Ovary (tissue), 7 donors: ENCODE measurements at regions not wholly inside any gene's neighbourhood (a gene's known extent, or its start where the extent isn't known, plus 50 kb on each side); places are given as distances from the start of the nearest gene placed in this dataset.

Experiments
- DNase-seq, 5 donors: peaks; one replicate each; pipeline ENCODE4 v3.0.0-alpha.2; 2019 to 2020
- H3K27ac ChIP-seq, 2 donors: fragments of 200-600 bp; one replicate each; pipeline versions ENCODE4 v1.5.1 to v1.8.0; 2019 to 2022
- H3K27me3 ChIP-seq: fragments of 200-600 bp; one replicate; pipeline ENCODE4 v1.8.0; 2022
- H3K36me3 ChIP-seq: fragments of 200-600 bp; sonication (generic); one replicate; pipeline ENCODE4 v1.5.1; 2019
- H3K4me1 ChIP-seq: one replicate; pipeline ENCODE4 v1.8.1; 2013; ENCODE audit warnings: mild to moderate bottlenecking, moderate library complexity; ENCODE audit not compliant: insufficient read depth
- H3K4me3 ChIP-seq: fragments of 200-600 bp; sonication (generic); one replicate; pipeline ENCODE4 v1.5.1; 2017
- H3K9me3 ChIP-seq, 2 donors: fragments of 200-600 bp in 1 of 2; sonication (generic) in 1 of 2; one replicate each; pipeline versions ENCODE4 v1.5.1 to v1.8.1; 2013 to 2019; ENCODE audit warnings: mild to moderate bottlenecking in 1 of 2, moderate library complexity in 1 of 2
- CTCF ChIP-seq, 3 donors: fragments of 450-650 bp in 2 of 3; fragments of 200-600 bp in 1 of 3; IDR thresholded peaks; one replicate each; pipeline versions ENCODE4 v1.5.1 to v1.8.0; 2016 to 2022; ENCODE audit warnings: antibody characterized with exemption in 3 of 3, mild to moderate bottlenecking in 1 of 3
- EP300 ChIP-seq: sonication (generic); formaldehyde crosslinking; IDR thresholded peaks from one replicate; pipeline ENCODE4 v1.6.1; 2017; ENCODE audit warnings: antibody characterized with exemption
- POLR2A ChIP-seq: fragments of 450-650 bp; IDR thresholded peaks from one replicate; pipeline ENCODE4 v1.6.1; 2017; ENCODE audit warnings: antibody characterized with exemption, mild to moderate bottlenecking, moderate library complexity
- WGBS, 3 donors: extraction: QIAGEN DNeasy Blood & Tissue Kit in 1 of 3; methylation state at CpG; one replicate each; pipeline versions ENCODE4 v1.1.5 to v1.1.7; 2013 to 2017; 5-methylcytosine and 5-hydroxymethylcytosine counted together
- intact Hi-C, 4 donors: fragments of 100-400 bp; cut with DNase I; formaldehyde crosslinking; loops; one replicate each; pipeline versions ENCODE4 v1.11.0 to v1.15.1; 2022 to 2023
- donor health status: DM: no; HTN: no; CAD: no; lungs with moderate emphysema.
- donor health status: DM: no; HTN: no; CAD: no.
- donor health status: Bipolar disorder and iron deficiency.
- donor health status: DM: no; HTN: no; CAD: no.
- donor health status: DM: yes; HTN: yes; CAD: no.

GRCh38 chr18:6629635-6630140, 99.8 kb upstream of the ARHGAP28 start:
- TF ChIP-seq CTCF (IDR thresholded peaks at IDR 0.05), result no peak
- Histone ChIP-seq H3K36me3 (no peaks in the 10 kb centered on the region), H3K27me3 (no peaks in the 10 kb centered on the region), H3K27ac (peak overlapping the region in 1 of 2 donors; percentile 18), H3K9me3 (no peaks in the 10 kb centered on the region), H3K4me1 (peaks cover 17% of the 10 kb centered on the region), H3K4me3 (no peak overlapping the region)
- no peak for DNase-seq
- WGBS, 3 donors, result 78 to 84% (median 80%) methylated on average over 5 of the region's 5 CpGs
- intact Hi-C loops, result loop anchor here in 2 of 4 donors (10.0 kb wide), 2 partner anchors 95 to 105 kb away; partner anchors contain the start of gene ARHGAP28 (in 1 of the 2)

GRCh38 chr18:6633310-6633709, 96.2 kb upstream of the ARHGAP28 start:
- TF ChIP-seq POLR2A (no peak), EP300 (no peak), CTCF (IDR thresholded peaks at IDR 0.05) (no peak)
- 8 to 18% (median 17%) methylated on average over 3 of the region's 3 CpGs for WGBS, 3 donors
- H3K4me3 ChIP-seq, result no peak overlapping the region
- H3K9me3 ChIP-seq, result no peaks in the 10 kb centered on the region
- H3K4me1 ChIP-seq, result peaks cover 5% of the 10 kb centered on the region
- no peak for DNase-seq
- intact Hi-C loops, result no loop called here
- no peaks in the 10 kb centered on the region for H3K27me3 ChIP-seq
- H3K27ac ChIP-seq, result no peak overlapping the region
- H3K36me3 ChIP-seq, result no peaks in the 10 kb centered on the region

GRCh38 chr18:6636091-6636490, 93.4 kb upstream of the ARHGAP28 start:
- Histone ChIP-seq H3K27ac (no peak overlapping the region), H3K36me3 (no peaks in the 10 kb centered on the region), H3K4me3 (no peak overlapping the region), H3K4me1 (peaks cover 5% of the 10 kb centered on the region), H3K27me3 (no peaks in the 10 kb centered on the region), H3K9me3 (no peaks in the 10 kb centered on the region)
- TF ChIP-seq POLR2A, result no peak
- no peak for TF ChIP-seq CTCF (IDR thresholded peaks at IDR 0.05)
- TF ChIP-seq EP300, result no peak
- intact Hi-C loops, result loop anchor here in 1 of 4 donors (5.0 kb wide), 1 partner anchor 1291 kb away; no protein-coding TSS in a partner anchor
- 91 to 98% (median 94%) methylated on average over 1 of the region's 1 CpG for WGBS, 3 donors
- DNase-seq, result no peak

GRCh38 chr18:6638447-6638846, 91.1 kb upstream of the ARHGAP28 start:
- intact Hi-C loops, result loop anchor here in 1 of 4 donors (5.0 kb wide), 1 partner anchor 1289 kb away; no protein-coding TSS in a partner anchor
- no peak for DNase-seq
- H3K9me3 ChIP-seq, result no peaks in the 10 kb centered on the region
- H3K36me3 ChIP-seq, result no peaks in the 10 kb centered on the region
- no peaks in the 10 kb centered on the region for H3K27me3 ChIP-seq
- H3K4me1 ChIP-seq, result no peaks in the 10 kb centered on the region
- no peak overlapping the region for H3K27ac ChIP-seq
- H3K4me3 ChIP-seq, result no peak overlapping the region
- 60 to 81% (median 75%) methylated on average over 5 of the region's 5 CpGs for WGBS, 3 donors
- TF ChIP-seq EP300, result no peak
- TF ChIP-seq POLR2A, result no peak
- TF ChIP-seq CTCF (IDR thresholded peaks at IDR 0.05), result no peak
